ENCODE measurements at regions not wholly inside any gene's neighbourhood (a gene's known extent, or its start where the extent isn't known, plus 50 kb on each side); places are given as distances from the start of the nearest gene placed in this dataset.
"Not testable (repeated sequence)": the region's sequence is repeated elsewhere in the genome, so short reads cannot be mapped to it uniquely, and the experiment has no call there.

GRCh38 chr9:94388011-94388406, 59.6 kb upstream of the NUTM2F start:
- TF ChIP-seq NPAS2 (CRISPR knock-in tag; IDR thresholded peaks at IDR 0.05; ENCODE audit: borderline replicate concordance); SREBF2 (IDR thresholded peaks at IDR 0.05); RCOR1 (IDR thresholded peaks at IDR 0.05; ENCODE audit: low read depth, low read length); PBX3 (IDR thresholded peaks at IDR 0.05); EP300 (IDR thresholded peaks at IDR 0.05); CTCF (IDR thresholded peaks at IDR 0.05); REST (IDR thresholded peaks at IDR 0.05): not testable (repeated sequence)

Measured in A549 (cell line).